GM21786 (cell line): ENCODE measurements at regions not wholly inside any gene's neighbourhood (a gene's known extent, or its start where the extent isn't known, plus 50 kb on each side); places are given as distances from the start of the nearest gene placed in this dataset.

Experiments used
- ATAC-seq: cut with Tn5 transposase; IDR thresholded peaks from one replicate; pipeline ENCODE4 v1.9.1; 2021; ENCODE audit not compliant: unreplicated experiment

- ATAC-seq, result no peak
Observed at GRCh38 chr2:217691920-217692666, 310.7 kb downstream of the TNS1 start.

- no peak for ATAC-seq
Observed at GRCh38 chr2:217691516-217691915, 311.3 kb downstream of the TNS1 start.

DNA sequence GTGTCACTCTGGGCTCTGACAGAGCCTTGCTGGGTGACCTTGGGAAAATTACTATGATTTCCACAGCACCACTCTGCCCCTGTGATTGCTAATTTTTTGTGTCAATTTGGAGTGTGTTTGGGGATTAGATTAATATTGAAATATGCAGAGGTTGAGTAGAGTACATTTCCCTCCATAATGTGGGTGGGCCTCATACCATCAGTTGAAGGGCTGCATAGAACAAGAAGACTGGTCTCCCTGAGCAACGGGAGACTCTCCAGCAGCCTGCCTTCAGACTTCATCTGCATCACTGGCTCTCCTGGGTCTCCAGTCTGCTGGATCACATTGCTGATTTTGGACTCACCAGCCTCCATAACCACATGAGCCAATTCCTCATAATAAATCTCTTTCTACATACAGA is 313.7 kb downstream of the TNS1 start:
- no peak for ATAC-seq

DNA sequence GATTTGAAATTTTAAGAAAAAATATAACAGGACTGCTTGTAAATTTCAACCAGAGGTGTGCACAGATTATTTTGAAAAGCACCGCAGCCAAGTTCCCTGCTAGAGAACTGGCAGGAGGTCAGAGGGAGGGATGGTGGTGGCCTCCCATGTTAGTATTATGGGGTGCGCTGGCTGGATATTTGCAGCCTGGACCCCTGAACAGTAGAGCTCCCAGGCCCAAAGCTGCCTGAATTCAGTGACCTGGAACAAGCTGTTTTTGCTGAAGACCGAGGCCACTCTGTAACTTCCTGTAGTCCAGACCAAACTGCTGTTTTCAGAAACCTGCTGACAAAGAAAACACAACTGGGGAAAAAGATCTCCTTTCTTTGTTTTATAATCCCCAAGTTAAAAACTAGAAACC is 314.3 kb downstream of the TNS1 start:
- no peak for ATAC-seq

- ATAC-seq, result no peak
Observed at GRCh38 chr2:217687771-217688170, 315.0 kb downstream of the TNS1 start.

- ATAC-seq, result no peak
Observed at GRCh38 chr2:217685255-217685605, 317.6 kb downstream of the TNS1 start.

GRCh38 chr2:217684431-217685254 is 318.2 kb downstream of the TNS1 start:
- ATAC-seq, result no peak

GRCh38 chr2:217683106-217683870 is 319.5 kb downstream of the TNS1 start:
- ATAC-seq, result no peak

DNA sequence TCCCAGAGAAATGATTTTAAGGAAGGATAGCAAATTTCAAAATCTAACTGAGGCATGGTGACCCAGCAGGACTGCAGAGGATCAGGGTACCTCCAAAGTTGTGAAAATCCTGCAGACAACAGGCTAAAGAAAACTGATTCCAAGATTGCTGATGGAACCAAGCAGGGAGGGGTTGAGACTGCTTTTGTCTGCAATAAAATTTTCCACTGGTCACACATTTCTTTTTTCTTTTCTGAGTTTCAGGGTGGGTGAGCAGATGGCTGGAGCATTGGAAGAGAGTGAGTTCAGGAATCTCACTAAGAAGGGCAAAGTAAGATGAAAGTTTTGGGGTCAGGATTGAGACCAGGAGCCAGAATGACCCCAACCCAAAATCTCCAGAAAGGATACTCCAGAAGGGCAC is 321.0 kb downstream of the TNS1 start:
- ATAC-seq, result no peak

DNA sequence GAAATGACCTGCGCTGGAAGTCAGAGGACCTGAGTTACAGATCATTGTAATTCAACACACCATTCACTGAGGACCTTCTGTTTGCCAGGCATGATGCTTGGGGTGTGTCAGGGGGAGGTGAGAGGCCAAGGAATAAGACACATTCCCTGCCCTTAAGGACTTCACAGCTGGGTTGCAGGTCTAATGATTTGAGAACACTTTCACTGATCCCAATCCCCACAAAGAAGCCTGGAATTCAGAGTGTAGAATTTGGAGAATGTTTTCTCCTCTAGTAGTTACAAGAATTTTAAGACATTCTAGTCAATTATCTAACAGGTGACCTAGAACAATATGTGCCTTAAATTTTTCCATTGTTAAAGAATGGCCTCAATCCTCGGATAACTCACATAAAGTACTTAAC is 322.4 kb downstream of the TNS1 start:
- no peak for ATAC-seq

GRCh38 chr2:217673627-217674026 is 329.2 kb downstream of the TNS1 start:
- ATAC-seq, result no peak

- ATAC-seq, result no peak
Observed at GRCh38 chr2:217672472-217672871, 330.3 kb downstream of the TNS1 start.

GRCh38 chr2:217671871-217672270 is 330.9 kb downstream of the TNS1 start:
- no peak for ATAC-seq

GRCh38 chr2:217671075-217671474 is 331.7 kb downstream of the TNS1 start:
- no peak for ATAC-seq

GRCh38 chr2:217669831-217670230 is 333.0 kb downstream of the TNS1 start:
- no peak for ATAC-seq

GRCh38 chr2:217667512-217667911 is 335.3 kb downstream of the TNS1 start:
- no peak for ATAC-seq

DNA sequence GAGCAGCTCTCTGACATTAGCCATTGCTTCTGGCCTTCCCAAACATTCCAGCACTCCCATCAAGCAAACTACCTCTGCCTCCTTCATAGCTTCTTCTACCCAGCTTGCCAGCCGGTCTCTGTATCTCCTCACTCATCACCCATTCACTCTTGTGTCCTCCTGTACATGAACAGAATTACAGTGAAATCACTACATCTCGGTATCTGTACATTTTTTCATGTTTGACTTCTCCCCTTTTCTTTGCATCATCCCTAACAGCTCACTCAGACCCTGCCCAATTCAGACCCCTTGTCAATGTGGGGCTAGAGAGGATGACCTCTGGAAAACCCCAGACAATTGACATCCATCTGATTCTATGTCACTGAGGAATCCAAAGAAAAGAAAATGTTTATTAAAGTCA is 335.8 kb downstream of the TNS1 start:
- ATAC-seq, result no peak

DNA sequence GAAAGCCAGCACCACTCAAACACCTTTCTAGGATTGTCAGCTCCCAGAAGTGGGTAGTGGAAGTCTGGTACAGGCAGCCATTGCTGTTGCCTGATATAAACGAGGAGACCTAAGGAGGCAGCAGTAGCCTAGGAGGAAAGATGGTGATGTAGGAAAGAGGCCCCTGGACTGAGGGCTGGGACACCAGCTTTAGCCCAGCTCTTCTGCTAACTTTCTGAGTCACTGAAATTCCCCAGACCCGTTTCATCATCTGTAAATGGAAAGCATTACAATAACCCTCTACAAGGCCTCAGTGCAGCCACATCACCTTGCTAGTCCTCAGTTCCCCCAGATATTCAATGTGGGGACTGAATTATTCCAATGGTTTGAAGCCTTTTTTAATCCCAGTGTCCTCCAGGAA is 336.5 kb downstream of the TNS1 start:
- ATAC-seq, result no peak

DNA sequence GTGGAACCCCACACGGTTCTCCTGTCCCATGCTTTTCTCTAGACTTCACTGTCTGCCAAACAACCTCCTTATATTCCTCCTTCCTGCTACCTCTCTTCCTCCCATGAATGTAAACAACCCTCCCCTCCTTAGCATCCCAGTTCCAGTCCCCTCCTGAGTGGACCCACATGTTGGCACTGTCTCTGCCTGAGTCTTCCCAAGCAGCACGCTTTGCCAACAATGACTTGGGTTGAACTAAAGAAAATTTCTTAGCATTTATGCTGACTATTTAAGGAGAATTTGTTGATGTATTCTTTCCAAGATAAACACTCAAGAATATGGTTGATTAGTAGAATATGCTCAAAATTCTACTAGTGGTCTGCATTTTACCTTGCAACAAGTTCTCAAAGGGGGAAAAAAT is 338.0 kb downstream of the TNS1 start:
- ATAC-seq, result no peak

GRCh38 chr2:217662984-217663602 is 339.7 kb downstream of the TNS1 start:
- no peak for ATAC-seq

GRCh38 chr2:217661378-217661777 is 341.4 kb downstream of the TNS1 start:
- ATAC-seq, result no peak
